T-helper 2 cell treated with Interferon-gamma antibody and Interleukin-4, amounts not matched to agents 100 ng/mL and 5 ng/mL, for 36 hours (primary cell): ENCODE measurements at regions not wholly inside any gene's neighbourhood (a gene's known extent, or its start where the extent isn't known, plus 50 kb on each side); places are given as distances from the start of the nearest gene placed in this dataset.

Source experiments
- intact Hi-C: fragments of 100-400 bp; cut with micrococcal nuclease; formaldehyde crosslinking; loops from one replicate; pipeline ENCODE4 v1.15.1; 2023

- intact Hi-C loops = no loop called here
Observed at GRCh38 chr6:68400396-68400795, 234.7 kb upstream of the ADGRB3 start.

DNA sequence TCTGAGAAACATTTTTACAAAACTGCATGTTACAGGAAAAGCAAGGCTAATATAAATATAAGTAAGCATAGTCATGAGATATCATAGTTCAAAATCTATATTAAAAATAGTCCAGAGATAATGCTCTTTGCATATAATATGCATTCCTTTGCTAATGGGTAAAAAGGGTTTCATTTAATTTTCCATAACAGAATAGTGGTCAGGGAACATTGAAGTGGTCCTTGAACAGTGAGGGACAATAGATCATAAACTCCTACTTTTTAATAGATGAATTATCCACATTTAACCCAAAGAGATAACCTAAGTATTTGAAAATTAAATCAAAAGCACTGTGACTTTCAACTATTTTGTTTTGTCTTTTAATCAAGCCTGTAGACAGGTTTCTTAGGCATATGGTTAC, 243.1 kb upstream of the ADGRB3 start:
- intact Hi-C loops = no loop called here

DNA sequence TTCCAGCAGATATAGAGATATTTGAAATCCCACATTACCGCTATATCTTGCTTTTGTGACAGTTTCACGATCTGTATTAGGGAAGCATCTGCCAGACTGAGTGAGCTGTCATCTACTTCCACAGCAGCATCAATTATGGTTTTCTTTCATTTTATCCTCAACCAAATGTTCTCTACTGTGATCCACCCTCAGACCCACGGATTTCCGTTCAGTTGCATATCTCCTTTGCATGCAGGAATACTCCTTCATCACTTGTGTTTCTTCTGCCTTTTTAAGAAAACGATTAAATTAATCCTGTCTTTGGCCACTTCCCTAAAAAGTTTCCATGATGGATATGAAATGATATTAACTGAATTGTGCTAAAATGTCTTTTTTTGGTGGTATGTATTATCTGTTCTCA, 262.1 kb upstream of the ADGRB3 start:
- intact Hi-C loops = no loop called here

DNA sequence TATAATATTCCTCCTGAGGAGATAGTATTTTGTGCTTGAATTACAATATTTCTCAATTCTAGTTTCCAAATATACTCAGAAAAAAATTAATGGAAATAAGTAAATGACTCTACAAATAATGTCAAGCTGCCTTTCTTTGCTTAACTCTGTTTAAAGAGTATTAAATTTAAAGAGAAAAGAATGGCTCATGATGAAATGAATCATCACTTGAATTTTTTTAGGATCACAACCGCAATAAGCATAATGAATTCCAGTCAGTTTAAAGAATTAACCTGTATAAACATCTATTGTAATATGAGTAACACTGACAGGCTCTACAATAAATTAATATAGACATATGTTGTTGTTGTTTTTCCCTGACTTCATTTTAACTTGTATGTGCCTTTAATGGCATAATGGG, 266.2 kb upstream of the ADGRB3 start:
- intact Hi-C loops = no loop called here

- intact Hi-C loops = no loop called here
Observed at GRCh38 chr6:68364271-68364805, 270.7 kb upstream of the ADGRB3 start.

DNA sequence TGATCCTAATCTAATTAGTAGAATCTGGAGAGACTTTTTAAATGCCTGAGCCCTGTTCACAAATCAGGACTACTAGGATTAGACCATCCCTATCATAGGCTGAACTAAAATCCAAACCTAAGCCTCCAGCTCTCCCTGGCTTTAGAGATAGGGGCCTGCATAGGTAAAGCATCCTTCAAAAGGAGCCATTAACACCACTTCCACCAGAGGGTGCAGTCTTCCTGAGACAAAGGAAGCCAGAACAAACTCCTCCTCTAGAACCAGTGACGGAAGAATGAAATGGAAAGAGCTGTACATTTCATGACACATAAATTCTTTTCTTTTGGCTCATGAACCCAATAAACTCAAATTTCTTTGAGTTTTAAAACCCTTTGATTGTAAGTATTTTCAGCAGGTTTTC, 291.2 kb upstream of the ADGRB3 start:
- intact Hi-C loops = no loop called here

DNA sequence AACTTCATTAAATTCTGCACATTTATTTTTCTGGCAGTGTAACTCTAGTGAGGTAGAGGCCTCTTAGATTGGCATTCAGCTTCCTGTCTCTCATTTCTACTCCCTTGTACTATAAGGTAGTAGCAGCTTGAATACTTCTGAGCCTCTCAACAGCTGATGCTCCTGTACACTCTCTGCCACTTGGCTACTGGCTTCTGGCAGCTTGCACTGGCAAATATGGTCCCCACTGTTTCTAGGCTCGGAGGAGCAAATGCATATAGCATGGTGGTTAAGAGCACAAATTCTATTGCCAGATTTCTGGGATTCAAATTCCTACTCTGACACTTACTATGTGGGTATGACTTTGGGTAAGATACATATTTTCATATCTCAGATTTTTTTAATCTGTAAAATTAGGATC, 292.8 kb upstream of the ADGRB3 start:
- intact Hi-C loops = no loop called here

GRCh38 chr6:68339488-68340131, 295.5 kb upstream of the ADGRB3 start:
- intact Hi-C loops = no loop called here

DNA sequence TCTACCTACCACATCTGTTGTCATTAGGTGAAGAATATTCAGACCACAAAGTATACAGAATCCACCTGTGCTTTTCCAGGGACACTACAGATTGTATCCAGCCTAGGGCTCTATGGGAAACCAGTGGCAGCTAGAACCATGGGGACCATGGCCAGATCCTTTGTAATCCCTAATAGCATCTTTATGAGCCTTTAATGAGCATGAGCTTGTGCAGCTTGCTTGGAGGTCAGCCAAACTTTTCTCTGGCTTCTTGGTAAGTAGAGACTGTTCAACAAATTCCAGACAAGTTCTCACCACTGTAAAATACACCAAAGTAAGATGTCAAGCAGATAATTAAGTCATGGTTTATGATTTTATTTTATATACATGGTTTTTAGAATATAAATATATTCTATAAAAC, 301.6 kb upstream of the ADGRB3 start:
- intact Hi-C loops = no loop called here

DNA sequence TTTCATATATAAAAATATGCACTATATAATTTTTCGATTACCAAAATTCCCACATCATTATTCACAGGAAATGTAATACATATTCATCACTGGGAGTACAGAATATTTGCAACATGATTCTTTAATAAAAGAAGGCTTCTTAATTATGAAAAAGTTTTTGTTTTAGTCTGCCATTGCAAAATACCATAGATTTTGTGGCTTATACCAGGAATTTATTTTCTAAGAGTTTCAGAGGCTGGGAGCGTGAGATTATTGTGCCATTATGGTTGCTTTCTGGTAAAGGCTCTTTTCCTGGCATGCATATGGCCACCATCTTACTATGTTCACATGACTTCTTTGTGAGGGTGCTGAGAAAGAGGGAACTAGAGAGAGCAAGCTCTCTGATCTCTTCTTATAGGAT, 306.9 kb upstream of the ADGRB3 start:
- intact Hi-C loops = no loop called here

DNA sequence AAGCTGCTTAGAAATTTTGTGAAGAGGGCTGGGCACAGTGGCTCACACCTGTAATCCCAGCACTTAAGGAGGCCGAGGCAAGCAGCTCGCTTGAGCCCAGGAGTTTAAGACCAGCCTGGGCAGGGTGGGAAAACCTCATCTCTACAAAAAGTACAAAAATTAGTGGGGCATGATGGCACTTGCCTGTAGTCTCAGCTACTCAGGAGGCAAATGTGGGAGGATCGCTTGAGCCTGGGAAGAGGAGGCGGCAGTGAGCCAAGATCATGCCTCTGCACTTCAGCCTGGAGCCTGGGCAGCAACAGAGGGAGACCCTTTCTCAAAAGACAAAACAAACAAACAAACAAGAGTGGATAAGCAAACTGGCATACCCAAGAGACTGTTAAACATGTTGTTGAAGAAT, 308.3 kb upstream of the ADGRB3 start:
- intact Hi-C loops = no loop called here

- intact Hi-C loops = no loop called here
Observed at GRCh38 chr6:68317366-68317765, 317.7 kb upstream of the ADGRB3 start.

DNA sequence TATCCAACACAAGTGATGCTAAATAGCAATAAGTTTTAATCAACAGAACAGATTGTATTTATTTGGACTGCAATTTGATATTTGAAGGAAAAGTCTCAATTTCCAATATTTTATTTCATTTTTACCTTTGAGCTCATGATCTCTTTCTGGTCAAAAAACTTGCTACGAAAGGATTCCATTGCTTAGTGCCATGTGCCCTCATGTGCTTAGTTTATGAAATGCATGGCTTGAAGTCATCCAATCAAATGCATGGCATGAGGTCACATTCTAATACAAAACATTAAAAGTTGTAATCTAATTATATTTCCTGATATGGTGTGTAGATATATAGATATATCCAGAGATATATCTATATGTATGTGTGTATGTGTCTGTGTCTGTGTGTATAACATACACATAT, 321.2 kb upstream of the ADGRB3 start:
- intact Hi-C loops = no loop called here

DNA sequence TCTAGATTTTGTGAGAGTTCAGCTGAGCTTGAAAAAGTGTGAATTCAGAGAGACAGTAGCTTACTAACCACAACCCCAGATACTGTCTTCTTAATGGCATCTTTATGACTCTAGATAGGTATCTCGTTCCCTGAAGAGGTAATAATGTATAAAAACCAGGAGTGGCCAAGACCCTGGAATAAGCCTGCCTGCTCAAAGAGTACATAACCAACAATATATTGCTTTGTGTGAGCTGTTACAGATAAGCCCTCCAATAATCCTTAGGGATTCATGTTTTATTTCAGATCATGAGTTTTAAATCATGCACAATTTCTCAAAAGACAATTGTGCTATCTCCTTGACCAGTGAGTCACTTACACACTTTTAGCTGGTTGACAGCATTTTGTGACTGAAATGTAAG, 327.8 kb upstream of the ADGRB3 start:
- intact Hi-C loops = no loop called here

GRCh38 chr6:68296126-68296525, 339.0 kb upstream of the ADGRB3 start:
- intact Hi-C loops = no loop called here

DNA sequence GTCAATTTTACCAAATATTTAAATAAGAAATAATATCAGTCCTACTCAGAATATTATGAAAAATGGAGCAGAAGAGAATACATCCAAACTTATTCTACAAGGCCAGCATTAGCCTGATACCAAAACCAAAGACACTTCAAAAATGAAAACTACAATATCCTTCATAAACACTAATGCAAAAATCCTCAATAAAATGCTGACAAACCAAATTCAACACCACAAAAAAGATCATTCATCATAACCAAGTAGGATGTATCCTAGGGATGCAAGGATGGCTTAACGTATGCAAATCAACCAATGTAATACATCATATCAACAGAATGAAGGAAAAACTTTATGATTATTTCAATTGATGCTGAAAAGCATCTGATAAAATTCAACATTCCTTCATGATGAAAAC, 352.4 kb upstream of the ADGRB3 start:
- intact Hi-C loops = no loop called here

- intact Hi-C loops = no loop called here
Observed at GRCh38 chr6:68279793-68280557, 355.1 kb upstream of the ADGRB3 start.

- intact Hi-C loops = no loop called here
Observed at GRCh38 chr6:68273297-68273696, 361.8 kb upstream of the ADGRB3 start.

DNA sequence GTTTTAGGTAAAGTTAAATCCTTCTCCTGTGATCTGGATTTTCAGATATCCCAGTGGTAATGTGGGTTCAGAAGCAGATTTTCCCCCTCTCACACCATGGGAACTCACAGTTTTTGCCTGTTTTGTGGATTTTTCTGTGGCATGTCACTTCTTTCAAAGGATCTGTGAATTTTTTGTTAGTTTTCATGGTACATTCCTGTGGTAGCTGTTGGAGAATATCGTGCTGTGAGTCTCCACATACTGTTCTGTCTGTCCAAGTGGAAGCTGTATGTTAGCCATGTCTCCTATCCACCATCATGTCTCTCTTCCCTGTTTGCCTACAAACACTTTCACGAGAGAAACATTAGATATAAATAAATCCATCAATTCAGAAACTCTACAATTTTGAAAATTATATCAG, 378.7 kb upstream of the ADGRB3 start:
- intact Hi-C loops = no loop called here

DNA sequence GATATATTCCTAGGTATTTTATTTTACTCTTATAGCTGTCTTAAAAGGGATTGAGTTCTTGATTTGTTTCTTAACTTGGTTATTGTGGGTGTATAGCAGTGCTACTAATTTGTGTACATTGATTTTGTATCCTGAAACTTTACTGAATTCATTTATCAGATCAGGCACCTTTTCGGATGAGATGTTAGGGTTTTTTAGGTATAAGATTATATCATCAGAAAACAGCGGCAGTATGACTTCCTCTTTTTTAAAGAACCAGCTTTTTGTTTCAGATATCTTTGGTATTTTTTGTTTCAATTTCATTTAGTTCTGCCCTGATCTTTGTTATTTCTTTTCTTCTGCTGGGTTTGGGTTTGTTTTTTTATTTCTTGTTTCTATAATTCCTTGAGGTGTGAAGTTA, 382.4 kb upstream of the ADGRB3 start:
- intact Hi-C loops = no loop called here

DNA sequence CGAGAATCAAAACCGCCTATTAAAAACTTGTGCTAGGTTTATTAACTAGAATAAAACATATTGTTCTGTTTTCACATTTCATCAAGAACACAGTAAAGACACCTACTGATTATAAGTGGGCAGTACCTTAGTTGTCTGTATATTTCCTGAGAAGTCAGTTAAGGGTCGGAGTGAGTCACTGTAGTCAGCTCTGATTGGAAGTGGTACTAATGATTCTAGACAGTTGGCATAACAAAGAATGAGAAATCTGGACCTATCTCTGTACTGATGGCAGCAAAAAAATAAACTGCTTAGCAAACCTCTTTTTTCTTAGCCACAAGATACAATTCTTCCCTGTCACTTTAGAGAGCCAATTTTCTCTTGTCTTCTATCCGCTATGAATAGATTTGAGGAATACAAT, 387.3 kb upstream of the ADGRB3 start:
- intact Hi-C loops = no loop called here

GRCh38 chr6:68240726-68241125, 394.4 kb upstream of the ADGRB3 start:
- intact Hi-C loops = no loop called here

DNA sequence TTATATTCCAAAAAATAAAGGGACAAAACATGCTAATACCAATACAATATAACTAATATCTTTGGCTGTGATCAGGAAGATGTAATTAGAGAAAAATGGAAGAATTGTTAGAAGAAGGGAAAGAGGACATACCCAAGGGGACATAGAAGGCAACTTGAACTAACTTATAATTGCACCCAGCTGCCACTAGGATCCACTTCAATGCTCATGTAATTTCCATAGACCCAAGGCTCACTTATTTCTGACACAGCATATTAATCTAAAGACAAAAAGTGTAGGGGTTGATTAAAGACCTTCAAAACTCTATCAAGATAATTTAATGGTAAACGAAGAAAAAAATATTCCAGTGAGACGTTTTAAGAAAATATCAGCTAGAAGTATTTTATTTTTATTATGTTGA, 396.0 kb upstream of the ADGRB3 start:
- intact Hi-C loops = no loop called here
